HG02798 (cell line): ENCODE measurements at regions not wholly inside any gene's neighbourhood (a gene's known extent, or its start where the extent isn't known, plus 50 kb on each side); places are given as distances from the start of the nearest gene placed in this dataset.

Source experiments
- ATAC-seq: cut with Tn5 transposase; IDR thresholded peaks from one replicate; pipeline ENCODE4 v1.9.1; 2021; ENCODE audit warnings: mild to moderate bottlenecking; ENCODE audit not compliant: unreplicated experiment, poor library complexity

DNA sequence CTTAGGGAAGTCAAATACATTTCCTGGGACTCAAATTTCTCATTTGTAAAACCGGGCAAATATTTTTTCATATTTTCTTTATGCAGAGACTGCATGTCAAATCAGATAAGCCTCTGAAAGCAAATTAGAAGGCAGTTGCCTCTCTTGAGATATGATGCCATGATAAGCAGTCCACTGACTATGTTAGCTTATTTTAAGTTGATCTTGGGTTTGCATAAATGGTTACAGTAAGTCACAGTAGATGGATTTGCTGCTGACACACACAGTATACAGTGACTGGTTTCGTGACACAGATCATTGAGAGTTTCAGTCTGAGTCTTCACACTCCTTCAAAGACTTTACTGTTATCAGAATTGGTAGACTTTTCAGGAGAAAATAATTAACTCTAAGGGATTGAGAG lies 927.6 kb upstream of the CDH8 start:
- no peak for ATAC-seq

DNA sequence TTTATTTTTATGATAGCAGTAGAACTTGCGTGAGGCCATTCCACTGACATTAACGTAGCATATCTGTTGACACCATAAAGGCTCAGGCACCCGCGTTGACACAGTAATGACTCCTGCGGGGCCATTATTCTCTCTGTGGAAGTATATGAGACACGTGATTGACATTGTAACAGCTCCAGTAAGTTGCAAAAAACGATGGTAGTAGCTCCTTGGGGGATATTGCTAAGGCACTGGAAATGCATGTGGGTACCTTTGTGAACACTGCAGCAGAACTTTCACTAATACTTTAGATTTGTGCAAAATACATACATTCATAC lies 918.8 kb upstream of the CDH8 start:
- no peak for ATAC-seq

DNA sequence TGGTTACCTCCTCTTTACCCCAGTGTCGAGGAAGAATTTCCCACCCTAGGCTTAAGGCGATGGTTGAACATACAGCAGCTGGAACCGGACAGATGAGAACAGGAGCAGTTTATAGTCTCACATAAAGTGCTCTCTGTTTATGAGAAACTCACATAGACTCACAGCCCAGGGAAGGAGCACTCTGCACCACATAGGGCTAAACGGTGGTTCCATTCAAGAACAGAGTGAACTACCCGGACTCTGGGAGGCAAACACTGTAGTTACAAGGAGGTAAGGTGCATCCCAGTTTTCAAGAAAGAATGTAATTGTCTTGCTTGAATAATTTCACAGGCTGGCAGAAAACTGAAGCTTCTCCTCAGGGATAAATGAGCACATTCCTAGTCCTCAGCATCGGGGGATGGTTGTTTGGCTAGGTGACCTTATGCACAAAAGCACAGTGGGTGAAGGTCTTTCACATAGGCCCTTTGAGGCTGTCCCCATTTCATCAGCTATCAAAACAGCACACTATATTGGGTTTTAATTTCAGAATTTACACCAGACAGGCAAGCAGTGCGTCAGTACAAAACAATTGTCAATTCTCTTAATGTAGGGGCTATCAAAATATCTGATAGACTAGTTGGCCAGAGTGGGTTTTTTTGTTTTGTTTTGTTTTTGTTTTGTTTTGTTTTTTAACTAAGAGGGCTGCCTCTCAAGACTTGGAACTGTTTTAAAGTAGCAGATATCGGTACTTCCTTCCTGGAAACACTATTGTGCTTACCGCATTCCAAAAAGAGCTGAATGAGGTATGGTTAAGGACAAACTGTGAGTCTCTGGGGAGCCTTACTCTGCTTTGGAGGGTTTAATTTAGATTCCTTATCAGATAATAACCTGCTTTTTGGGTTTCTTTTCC lies 918.1 kb upstream of the CDH8 start:
- no peak for ATAC-seq

DNA sequence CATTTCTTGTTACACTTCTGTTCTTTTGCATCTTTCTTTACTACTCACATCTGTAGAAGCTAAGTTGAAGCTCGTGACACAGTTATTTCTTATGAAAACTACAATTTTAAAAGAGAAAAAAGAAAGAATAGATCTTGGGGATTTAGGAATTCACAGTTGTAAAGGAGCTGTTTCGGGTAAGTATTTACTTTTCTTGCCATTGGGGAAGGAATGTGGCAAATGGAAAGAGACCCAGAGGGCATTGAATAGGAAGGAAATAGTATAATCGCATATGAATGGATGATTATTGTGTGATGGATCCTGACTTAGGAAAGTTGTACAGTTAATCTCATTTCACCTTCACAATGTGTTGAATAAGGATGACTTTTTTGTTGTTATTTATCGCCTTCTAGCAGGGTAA lies 914.1 kb upstream of the CDH8 start:
- no peak for ATAC-seq

DNA sequence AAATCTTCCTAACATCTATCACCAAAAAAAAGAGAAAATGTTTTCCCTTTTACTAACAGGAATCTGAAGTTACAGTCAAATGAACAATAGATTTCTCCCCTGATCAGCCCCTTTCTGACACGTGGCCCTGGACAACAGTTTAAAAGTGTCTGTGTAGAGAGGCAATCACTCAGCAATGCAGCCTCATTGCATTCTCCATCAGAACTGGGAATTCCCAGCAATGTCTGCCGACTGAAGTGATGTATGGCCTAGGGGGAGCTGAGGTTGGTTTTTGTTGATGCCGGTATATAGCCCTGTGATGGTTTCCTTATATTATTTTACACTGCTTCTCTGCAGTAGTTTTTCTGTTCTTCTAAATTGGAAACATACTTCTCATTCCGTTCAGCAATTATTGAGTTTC lies 904.3 kb upstream of the CDH8 start:
- no peak for ATAC-seq

DNA sequence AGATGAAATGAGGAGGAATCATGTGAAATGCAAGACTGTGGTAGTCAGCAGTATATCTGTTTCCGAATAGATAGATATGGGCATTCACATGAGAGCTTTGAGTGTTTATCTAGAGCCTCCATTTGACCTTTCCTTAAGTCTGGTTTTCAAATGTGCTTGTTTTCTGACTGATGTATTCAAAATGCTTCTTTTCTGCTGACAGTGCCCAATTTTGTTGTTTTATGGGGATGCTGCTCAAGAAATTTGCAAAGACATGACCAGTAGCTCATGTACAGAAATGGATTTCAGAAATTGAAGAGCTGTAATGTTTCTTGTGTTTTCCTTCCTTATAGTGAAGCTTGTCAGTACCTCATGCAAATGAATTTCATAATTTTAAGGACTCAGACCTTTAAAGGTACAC lies 903.4 kb upstream of the CDH8 start:
- ATAC-seq: no peak

DNA sequence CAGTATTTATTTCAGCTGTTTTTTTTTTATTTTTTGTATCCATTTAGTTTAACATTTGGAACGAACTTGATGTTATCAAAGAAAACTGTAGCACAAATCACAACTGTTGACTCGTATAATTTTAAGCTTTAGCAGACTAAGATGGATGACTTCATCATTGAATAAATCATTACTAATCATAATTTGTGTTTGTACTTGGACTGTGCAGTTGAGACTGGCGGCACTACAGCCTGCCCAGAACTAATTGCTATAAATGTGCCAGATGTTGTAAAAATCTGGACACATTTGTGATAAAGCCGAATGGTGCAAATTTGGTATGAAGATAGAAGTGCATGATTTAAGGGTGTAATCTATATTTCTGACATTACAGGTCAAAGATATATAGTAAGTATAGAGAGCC lies 897.7 kb upstream of the CDH8 start:
- ATAC-seq: no peak

DNA sequence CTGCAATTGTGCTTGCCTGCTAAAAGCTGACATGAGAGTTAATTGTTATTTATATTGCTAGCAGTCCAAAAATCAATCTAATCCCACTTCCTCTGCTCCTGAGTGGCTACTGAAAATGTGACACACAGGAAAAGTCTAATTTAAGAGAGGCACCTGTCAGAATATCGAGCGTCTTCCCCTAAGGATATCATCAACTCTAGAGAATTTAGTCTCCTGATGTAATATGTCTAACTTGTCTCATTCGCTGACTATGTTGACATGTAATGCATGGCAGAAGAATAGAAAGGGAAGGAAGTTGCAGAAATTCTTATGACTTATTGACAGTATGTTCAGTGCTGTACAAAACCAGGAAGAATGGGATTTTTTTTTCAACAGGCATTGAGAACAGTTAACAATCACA lies 893.4 kb upstream of the CDH8 start:
- no peak for ATAC-seq

DNA sequence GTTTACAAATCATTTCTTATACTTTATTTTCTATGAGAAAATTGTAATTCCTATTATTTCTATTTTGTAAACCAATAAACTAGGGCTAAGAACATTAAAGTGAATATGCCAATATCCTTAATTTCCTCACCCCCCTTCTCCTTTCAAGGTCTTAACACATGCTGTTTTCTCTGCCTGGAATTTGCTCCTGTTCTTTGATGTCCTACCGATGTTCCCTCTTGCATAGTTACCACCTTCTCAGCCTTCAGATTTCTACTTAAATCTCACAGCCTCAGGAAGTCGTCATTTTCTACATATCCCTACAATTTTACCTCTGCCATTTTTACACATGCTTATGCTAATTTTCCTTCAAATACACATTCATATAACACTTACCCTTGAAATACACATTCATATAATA lies 890.9 kb upstream of the CDH8 start:
- no peak for ATAC-seq

DNA sequence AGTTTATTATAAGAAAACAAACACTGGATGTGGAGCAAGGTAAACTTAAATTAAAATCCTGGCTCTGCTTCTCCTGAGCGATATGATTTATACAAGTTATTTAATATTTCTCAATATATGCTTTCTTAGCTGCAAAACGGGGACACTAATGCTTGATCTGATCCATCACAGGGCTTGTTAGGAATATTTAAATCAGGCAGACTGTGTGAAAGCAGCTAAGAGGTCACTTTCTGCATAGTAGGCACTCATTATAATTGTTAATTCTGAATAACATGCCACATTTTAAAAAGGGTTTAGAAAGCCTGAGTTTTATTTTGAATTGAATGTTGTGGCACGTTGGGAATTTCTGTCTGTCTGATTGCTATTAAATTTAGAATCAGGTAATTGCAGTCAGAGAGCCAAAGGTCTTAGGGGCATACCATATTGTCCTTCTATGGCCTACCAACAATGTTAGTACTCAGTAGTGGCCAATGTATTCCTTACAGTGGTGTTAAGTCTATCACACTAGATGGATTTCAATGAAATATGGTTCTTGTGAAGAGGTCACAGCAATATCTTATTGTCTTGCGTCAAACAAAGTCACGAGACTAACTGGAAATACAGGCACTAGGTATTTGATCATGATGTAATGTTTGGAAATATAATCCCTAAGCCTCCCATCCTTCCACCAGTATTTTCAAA lies 890.0 kb upstream of the CDH8 start:
- ATAC-seq: no peak

DNA sequence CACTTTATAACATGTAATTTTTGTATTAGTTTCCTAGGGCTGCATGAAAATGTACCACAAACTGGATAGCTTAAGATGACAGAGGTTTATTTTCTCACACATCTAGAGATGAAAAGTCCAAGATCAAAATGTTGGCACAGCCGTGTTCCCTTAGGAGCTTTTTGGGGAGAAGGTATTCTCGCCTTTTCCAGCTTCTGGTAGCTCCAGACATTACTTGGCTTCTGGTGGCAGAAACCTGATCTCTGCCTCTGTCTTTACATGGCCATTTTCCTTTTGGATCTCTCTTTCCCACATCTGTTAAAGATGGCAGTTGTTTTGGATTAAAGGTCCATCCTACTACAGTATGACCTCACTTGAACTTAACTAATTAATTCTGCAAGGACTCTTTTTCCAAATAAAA lies 885.7 kb upstream of the CDH8 start:
- ATAC-seq: no peak

DNA sequence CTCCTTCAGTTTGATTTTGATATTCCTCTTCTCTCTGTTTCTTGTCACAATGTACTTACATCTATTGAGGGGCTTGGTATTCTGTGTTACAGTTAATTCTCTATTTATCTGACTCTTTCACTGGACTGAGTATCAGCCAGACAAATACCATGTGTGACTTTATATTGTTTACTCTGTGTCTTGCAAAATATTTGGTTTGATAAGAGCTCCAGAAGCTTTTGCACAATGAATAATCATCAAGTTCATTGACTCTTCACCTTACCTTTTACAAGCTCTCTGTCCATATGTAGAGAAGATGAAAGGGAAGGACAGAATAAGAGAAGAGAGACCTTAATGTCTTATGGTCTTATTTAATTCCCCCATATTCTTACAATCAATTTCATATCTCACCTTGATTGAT lies 877.7 kb upstream of the CDH8 start:
- ATAC-seq: no peak

DNA sequence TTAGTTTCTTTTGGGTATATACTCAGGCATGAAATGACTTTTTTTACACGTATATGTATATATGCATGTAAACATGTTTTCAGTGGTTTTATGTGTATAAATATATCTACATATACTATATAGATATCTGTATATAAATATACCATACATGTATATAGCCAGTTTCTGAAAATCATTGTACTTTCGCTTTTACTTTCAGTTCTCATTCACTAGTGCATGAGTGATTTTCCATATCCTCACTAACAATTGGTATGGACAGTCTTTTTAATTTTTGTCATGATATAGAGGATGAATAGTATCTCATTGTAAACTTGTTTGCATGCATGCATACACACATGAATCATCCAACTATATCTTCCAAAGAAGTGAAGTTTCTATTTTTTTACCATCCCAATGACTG lies 877.1 kb upstream of the CDH8 start:
- no peak for ATAC-seq

DNA sequence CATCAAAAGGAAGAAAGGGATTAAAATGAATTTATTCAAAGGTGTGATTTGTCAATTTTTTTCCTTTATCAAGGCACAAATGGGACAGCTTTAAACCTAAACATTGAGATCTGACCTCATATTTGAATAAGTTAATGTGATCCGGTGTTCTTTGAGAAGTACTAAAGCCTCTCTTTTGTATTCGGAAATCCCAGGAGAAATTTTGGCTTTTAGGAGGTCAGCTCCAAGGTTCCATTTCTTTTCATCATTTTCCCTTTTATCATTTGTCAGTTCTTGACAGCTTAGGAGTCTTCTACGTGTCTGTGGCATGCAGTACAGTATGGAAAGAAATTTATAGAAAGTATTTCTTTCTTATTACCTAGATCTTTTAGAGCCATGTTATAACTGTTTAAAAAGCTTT lies 873.4 kb upstream of the CDH8 start:
- ATAC-seq: no peak

DNA sequence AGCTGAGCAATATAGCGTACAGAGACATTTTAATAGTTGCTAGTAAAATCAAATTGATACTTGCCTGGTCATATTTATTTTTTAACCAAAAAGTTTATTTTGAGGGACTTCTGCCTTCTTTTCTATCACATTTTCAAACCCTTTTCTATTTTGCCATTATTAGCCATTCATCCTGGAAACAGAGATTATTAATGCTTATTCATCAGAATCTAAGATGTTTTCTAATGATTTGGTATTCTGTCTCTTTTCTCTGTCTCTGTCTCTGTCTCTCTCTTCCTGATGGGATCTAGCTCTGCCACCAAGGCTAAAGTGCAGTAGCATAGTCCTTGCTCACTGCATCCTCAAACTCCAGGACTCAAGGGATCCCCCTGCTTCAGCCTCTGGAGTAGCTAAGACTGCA lies 871.3 kb upstream of the CDH8 start:
- no peak for ATAC-seq

DNA sequence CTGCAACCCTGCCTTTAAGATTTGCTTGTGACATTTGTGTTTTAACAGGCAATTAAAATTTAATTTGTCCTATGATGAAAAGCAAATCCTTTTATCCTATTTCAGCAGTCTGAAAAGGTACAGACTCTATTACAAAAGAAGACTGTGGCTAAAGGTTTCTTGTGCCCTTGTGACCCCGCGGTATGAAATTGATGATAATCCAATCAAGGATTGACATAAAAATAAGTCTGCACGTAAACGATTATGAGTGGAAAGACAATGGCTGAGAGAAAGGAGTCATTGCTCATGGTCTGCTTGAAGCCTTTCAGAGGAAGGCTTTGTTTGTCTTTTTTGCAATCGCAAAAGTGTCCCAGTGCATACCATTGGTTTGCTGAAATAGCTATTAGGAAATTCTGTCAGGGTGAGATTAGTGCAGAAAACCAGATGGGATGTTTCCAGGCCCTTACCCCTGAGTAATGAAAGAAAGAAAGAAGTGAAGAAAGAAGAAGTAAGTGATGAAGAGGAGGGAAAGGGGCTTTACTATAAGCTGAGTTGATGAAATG lies 867.8 kb upstream of the CDH8 start:
- no peak for ATAC-seq

DNA sequence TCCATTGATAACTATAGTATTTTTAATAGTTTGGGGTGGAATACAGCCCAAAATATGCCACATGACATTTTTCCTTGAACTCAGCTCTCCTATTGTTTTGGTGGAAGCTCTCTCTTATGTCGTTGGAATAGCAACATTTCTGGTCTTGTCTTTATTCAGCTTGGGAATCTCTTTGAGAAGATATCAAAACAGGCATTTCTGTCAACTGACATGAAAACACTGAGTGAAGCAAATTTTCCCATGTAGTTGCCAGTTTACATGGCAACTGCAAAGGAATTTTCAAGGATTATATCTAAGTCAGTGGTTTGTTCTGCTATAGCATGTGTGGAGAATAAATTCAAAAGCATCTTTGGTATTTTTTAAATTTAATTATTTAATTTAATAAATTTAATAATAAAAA lies 863.5 kb upstream of the CDH8 start:
- no peak for ATAC-seq

DNA sequence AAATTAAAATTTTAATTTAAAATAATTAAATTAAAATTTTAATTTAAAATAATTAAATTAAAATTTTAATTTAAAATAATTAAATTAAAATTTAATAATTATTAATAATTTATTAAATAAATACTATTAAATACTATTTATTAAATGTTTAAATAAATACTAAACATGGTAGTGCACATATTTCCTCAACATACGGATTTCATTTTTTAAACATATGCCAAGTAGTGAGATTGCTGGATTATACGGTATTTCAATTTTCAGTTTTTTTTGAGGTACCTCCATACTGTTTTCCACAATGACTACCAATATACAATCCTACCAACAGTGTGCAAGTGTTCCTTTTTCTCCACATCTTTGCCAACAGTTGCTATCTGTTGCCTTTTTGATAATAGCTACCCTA lies 852.9 kb upstream of the CDH8 start:
- ATAC-seq: no peak

DNA sequence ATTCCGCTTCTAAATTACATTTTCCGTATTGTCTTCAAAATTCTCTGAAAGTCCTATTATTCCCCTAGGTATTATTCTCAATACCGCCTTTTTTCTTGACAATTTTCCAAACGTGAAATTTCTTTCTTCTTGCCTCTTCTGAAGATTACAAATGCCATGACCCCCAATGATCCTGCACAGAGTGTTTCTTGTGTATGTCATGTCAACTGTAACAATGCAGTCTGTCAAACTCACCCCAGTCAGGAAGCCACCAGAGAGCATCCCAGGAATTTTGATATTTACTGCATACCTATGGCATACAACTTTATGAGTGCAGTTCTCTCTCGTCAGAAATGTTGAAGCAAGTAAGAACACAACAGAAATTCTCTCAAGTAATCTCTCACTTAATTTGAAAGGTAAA lies 847.3 kb upstream of the CDH8 start:
- ATAC-seq: no peak

DNA sequence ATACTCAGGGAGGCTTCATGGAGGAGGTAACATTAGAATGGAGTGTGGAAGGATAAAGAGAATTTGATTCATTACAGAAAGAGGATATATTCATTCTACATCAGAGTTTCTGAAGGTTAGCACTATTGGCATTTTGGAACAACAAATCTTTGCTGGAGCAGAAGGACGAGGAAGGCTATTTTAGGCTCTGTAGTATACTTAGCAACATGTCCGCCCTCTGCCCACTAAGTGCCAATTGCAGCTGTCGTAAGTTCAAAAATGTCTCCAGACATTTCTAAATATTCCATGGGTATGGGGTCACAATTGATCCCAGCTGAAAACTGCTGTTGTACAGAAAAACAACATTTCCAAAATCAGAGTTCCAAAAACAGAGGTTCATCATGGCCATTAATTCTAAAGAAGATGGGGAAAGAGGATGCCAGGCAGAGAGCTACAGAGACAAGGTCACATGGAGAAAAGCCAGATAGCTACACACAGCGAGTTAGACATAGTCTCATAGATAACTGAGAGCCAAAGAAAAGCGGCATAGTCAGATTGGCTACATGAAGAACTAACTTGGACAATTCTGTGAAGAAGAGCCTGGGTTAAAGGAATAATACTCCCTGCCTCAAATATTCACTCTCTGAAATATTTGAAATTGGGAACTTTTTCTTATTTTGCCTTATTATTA lies 846.4 kb upstream of the CDH8 start:
- no peak for ATAC-seq

DNA sequence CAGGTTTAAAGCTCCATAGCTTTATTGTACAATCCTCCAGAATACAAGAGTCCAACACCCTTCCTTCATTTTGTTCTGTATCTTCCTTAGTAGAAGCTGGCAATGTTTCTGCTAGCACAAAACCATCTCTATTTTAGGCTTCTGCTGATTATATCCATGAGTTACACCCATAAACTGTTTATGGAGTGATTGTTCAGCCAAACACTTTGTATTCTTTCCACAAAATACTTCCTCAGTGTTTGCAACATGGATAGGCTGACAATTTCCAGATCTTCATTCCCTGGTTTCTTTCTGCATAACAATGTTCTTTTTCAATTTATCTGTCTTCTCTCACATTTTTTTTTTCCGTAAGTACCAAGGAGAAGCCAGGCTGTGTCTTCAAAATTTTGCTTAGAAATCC lies 839.9 kb upstream of the CDH8 start:
- ATAC-seq: no peak
